Gastroesophageal sphincter (tissue), 3 donors: ENCODE measurements at regions not wholly inside any gene's neighbourhood (a gene's known extent, or its start where the extent isn't known, plus 50 kb on each side); places are given as distances from the start of the nearest gene placed in this dataset.

ENCODE experiments used
- POLR2AphosphoS5 ChIP-seq: sonication (generic); formaldehyde crosslinking; IDR thresholded peaks from one replicate; pipeline ENCODE4 v1.6.1; 2017; ENCODE audit warnings: antibody characterized with exemption
- TF ChIP-seq, protein P1 (sequence below), 4 experiments: fragments of 200-600 bp in 2 of 4; fragments of 450-650 bp in 2 of 4; sonication (generic) in 1 of 4; IDR thresholded peaks; one replicate each; pipeline ENCODE4 v1.5.1; 2017 to 2019; ENCODE audit warnings: antibody characterized with exemption in 4 of 4, mild to moderate bottlenecking in 2 of 4, moderate library complexity in 2 of 4

GRCh38 chr9:3018691-3019230 lies 174.9 kb upstream of the PUM3 start:
- TF ChIP-seq POLR2AphosphoS5, result no peak
- TF ChIP-seq, protein P1, sequence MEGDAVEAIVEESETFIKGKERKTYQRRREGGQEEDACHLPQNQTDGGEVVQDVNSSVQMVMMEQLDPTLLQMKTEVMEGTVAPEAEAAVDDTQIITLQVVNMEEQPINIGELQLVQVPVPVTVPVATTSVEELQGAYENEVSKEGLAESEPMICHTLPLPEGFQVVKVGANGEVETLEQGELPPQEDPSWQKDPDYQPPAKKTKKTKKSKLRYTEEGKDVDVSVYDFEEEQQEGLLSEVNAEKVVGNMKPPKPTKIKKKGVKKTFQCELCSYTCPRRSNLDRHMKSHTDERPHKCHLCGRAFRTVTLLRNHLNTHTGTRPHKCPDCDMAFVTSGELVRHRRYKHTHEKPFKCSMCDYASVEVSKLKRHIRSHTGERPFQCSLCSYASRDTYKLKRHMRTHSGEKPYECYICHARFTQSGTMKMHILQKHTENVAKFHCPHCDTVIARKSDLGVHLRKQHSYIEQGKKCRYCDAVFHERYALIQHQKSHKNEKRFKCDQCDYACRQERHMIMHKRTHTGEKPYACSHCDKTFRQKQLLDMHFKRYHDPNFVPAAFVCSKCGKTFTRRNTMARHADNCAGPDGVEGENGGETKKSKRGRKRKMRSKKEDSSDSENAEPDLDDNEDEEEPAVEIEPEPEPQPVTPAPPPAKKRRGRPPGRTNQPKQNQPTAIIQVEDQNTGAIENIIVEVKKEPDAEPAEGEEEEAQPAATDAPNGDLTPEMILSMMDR (IDR thresholded peaks at IDR 0.05), result no peak
